Adrenal gland (tissue), 5 donors: ENCODE measurements at regions not wholly inside any gene's neighbourhood (a gene's known extent, or its start where the extent isn't known, plus 50 kb on each side); places are given as distances from the start of the nearest gene placed in this dataset.

Source experiments
- CTCF ChIP-seq, 6 experiments: fragments of 450-650 bp in 4 of 6; fragments of 200-600 bp in 2 of 6; sonication (generic) in 1 of 6; IDR thresholded peaks; 1 replicate in 5 of 6; 2 replicates in 1 of 6; pipeline versions ENCODE4 v1.5.1 to v1.8.0; 2016 to 2021; ENCODE audit warnings: antibody characterized with exemption in 6 of 6, mild to moderate bottlenecking in 2 of 6, moderate library complexity in 1 of 6
- POLR2A ChIP-seq, 2 donors: fragments of 450-650 bp; IDR thresholded peaks; one replicate each; pipeline ENCODE4 v1.6.1; 2017; ENCODE audit warnings: antibody characterized with exemption in 2 of 2, mild to moderate bottlenecking in 2 of 2, moderate library complexity in 1 of 2
- donor health status: DM: no; HTN: no; CAD: no.

- TF ChIP-seq CTCF (IDR thresholded peaks at IDR 0.05) = no peak
- no peak for TF ChIP-seq POLR2A (IDR thresholded peaks at IDR 0.05)
Measured at GRCh38 chr13:30016398-30016797, 166.0 kb upstream of the UBL3 start.
